ENCODE measurements at regions not wholly inside any gene's neighbourhood (a gene's known extent, or its start where the extent isn't known, plus 50 kb on each side); places are given as distances from the start of the nearest gene placed in this dataset.
"Not testable (repeated sequence)": the region's sequence is repeated elsewhere in the genome, so short reads cannot be mapped to it uniquely, and the experiment has no call there.

DNA sequence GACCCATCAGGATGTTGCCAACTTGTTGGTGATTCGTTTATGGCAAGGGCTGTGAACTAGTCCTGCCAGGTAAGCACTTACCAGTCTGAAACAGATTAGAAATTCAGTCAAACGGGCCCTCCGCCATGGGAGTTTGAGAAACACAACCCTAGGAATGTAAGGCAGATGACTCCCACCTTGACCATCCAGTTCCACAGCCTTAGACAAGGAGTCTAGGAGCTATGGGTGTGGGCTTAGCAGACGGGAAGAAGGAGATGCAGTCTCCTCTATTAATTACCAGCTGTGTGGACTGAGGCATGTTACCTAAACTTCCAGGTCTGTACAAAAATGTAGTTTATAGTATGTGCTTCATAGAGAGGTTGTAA lies 319.4 kb upstream of the NCKAP5 start:
- DNase-seq: no peak

DNA sequence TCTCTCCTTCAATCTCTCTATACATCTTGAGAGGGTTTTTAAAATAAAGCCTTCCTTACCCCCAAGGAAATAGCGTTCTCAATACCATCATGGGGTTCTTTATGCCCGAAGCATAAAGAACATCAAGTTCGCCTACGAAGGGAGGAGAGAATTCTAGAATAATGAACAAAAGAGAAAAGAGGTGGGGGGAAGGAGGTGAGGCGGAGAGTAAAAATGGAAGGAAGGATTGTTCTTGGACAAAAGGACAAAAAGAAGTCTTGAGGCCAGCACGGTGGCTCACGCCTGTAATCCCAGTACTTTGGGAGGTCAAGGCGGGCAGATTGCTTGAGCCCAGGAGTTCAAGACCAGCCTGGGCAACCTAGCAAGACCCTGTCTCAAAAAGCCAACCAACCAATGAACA lies 319.8 kb upstream of the NCKAP5 start:
- DNase-seq: no peak

DNA sequence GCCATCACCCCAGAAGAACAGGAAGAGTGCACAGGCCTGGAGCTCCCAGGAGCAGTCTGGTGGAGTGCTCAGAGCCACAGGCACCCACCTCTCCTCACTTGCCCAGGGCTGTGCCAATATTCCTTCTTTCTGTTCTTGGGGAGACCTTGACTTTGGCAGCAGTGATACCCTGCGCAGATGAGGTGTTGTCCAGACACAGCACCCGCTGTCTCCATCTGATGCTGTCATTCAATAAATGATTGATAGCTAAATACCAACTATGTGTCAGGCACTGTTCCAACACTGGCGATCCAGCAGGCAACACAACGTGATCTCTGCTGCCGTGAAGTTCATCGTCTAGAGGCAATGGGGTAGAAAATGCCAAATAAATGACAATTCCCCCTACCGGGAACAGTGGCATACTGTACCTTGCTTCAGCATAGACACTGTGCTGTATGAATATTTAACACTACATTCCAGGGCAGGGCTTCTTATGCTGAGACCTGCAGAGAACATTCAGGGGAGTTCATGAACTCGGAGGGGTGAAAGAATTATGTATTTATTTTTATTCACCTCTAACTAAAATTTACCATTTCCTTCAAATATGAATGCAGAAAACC lies 320.5 kb upstream of the NCKAP5 start:
- no peak for DNase-seq

DNA sequence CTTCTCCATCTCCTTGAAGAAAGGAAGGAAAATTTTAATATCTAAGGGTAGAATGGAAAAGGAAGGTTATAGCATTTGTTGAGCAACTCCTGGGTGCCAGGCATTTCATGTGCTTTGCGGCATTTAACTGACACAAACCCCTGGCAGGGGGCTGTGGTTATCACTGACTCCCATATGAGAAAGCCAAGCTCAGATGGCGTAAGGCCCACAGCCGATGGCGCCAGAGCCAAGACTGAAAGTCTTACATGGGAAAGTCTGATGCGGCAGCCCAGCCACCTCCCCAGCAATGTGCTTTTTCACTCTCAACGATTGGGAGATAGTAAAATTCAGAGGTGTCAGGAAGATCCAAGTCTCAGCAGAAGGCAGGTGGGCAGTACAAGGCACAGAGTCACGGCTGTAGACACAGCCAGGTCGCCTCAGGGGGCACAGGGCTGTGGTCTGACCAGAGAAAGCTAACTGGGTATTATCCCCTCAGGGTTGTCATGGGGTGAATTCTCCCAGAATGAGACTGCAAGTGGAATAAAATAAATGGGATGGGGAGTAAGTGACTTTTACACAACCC lies 324.2 kb upstream of the NCKAP5 start:
- no peak for DNase-seq

DNA sequence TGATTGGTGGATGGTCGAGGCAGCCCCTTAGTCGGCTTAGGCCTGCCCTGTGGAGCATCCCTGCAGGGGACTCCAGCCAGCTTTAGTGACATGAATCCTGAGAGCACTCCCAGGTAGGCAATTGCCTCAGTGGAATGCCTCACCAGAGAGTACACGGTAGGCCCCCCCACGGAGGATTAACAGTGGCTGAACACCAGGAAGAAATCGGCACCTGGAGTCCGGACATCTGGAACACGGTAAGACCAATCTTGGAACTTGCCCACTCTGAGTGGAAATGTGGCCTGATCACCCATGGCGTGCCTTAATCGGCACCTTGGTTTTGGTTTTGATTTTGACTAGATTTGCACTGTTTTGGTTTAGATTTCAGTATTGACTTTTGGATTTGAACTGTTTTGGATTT lies 326.2 kb upstream of the NCKAP5 start:
- DNase-seq: no peak

DNA sequence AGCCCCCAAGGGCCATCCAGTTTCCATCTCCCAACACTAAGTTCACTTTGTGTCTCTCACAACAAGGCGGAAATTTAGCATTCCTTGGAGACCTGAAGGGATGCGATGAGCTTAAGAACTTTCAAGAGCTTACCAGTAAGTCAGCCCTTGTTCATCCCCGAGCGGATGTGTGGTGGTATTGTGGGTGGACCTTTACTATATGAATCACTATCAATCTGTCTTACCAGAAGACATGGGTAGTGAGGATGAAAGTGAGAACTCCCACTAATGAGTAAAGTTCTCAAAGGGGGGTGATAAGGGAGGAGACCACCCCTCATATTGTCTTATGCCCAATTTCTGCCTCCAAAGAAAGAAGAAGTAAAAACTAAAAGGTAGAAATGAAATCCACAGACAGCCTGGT lies 329.6 kb upstream of the NCKAP5 start:
- not testable (repeated sequence) for DNase-seq

DNA sequence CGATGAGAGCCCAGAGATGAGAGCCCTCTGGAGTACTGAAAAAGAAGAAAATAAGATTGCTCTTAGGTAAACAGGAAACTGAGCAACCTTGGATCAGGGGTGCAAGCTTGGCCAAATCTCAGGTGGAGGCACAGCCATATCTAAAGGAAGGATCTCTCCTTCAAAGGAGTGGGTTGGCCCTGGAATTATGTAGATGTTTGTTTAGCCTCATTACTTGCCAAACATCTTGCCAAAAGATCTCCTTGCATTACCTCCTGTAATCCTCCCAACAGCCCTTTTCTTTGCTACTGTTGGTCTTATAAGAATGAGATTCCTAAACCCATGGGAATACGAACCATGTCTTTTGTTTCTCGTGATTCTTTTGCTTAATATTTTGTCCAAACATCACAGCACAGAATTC lies 332.6 kb upstream of the NCKAP5 start:
- DNase-seq: no peak

DNA sequence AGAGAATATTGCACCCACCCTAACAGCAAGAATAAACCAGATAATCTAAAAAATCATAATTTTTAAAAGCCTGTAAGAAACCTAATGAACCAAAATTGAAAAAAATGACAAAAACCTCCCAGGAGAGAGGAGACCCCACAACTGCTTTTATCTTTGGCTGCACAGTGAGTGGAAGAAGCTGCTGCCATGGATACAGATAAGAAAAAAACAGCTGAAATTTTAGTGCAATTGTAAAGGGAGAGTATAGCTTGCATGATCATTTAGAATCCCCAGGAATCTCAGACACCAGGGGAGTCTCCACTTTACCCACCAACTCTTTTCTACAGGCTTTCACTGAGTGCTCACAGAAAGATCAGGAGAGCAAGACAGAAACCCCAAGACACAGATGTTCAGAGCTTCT lies 338.1 kb upstream of the NCKAP5 start:
- no peak for DNase-seq

DNA sequence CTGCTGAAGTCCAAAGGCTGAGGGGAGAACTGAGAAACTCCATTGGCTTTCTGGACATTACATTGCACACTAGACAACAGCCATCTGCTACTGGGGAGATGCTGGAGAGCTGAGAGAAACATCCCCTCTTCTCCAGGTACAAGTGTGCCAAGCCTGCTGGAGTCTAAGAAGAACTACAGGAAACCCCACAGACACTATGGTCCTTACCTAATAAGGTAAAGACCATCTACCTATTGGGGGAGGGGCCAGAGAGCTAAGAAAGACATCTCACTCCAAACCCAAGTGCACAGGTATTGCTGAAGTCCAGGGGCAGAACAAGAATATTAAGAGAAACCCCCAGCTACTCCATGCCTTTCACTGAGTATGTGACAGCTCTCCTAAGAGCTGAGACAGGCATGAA lies 338.7 kb upstream of the NCKAP5 start:
- no peak for DNase-seq

DNA sequence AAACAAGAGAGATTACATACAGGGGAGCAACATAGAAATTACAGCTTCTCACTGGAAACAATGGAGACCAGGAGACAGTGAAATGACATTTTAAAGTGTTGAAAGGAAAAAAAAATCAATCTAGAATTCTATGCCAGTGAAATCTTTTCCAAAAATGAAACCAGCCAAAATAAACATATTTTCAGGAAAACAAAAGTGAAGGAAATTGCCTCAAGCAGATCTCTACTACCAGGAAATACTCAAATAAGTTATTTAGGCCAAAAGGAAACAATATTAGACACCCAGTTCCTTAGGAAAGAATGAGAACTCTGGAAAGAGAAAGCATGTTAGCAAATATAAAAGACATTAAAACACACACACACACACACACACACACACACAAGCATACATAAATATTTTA lies 339.9 kb upstream of the NCKAP5 start:
- no peak for DNase-seq

DNA sequence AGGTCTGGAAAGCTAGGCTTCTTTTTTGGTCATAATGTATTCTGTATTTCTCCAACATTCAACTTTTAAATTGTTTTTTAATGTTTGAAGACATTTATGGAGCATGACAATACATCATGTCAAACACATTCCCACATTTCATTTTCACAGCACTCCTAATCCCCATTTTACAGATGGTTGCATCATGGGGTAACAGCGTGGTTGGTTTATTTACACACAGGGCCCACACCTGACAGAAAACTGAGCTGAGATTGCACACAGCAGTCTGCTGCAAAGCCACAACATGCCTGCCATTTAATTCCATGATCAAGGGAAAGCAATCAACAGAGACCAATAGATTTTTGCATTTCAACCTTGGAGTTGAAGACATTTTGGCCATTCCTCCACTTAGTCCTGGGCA lies 335.7 kb upstream of the MGAT5 start:
- DNase-seq: no peak

DNA sequence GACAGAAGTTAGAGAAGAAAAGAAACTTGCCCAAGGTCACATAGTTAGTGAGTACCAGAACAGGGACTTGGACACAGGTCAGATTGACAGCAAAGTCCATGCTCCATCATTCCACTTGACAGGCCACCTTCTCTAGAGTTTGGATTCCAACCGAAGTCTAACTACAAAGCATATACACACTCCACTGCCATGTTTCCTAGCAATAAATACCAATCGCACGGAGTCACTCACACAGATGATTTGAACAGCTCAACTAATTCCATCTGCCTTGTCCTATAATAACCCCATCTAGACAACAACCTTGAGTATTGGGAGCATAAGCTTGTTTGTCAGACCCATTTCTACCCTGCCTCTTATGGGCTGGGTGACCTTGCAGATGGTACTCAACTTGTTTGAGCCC lies 334.6 kb upstream of the MGAT5 start:
- no peak for DNase-seq

DNA sequence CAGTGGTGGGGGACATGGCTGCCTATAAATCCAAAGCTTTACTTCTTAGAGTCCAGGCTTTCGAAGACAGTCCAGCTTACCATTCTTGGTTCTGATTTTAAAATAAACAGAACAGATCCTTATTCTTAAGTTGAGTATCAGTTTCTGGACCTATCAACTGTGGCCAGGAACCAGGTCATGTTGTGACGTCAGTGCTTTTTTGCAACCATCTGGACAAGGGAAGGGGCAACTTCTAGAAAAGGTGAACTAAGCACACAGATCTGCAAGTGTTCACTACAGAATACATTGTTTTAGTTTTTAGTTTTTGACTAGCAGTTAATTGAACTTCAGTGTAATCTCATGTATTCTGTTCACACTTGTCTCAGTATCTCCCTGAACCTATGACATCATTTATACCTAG lies 326.0 kb upstream of the MGAT5 start:
- no peak for DNase-seq

DNA sequence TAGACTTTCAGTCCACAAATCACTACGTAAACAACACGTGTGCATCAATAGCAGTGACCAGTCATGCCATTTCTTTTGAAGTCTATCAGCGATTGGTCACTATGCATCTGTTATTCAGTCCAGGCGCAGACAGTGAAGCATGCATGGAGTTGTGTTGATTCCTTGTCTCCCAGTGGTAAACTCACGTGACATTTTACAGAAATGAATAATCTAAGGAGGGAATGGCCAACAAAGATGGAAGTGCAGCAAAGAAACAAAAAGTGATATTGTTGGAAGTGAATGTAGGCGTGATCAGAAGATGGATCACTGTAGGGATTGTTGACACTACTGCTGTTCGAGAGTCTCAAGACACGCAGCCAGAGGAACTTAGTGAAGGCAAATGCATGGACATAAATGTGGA lies 317.8 kb upstream of the MGAT5 start:
- no peak for DNase-seq

DNA sequence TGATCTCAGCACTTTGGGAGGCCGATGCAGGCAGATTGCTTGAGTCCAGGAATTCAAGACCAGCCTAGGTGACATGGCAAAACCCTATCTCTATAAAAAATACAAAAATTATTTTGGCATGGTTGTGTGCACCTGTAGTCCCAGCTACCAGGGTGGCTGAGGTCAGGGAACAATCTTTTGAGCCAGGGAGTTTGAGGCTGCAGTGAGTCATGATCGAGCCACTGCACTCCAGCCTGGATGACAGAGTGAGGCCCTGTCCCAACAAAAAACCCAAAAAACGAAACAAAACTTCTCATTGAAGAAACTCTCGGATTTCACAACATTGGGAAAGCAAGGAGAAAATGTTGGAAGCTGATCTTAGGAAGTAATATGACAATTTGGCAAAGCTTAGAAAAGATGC lies 317.3 kb upstream of the MGAT5 start:
- no peak for DNase-seq

DNA sequence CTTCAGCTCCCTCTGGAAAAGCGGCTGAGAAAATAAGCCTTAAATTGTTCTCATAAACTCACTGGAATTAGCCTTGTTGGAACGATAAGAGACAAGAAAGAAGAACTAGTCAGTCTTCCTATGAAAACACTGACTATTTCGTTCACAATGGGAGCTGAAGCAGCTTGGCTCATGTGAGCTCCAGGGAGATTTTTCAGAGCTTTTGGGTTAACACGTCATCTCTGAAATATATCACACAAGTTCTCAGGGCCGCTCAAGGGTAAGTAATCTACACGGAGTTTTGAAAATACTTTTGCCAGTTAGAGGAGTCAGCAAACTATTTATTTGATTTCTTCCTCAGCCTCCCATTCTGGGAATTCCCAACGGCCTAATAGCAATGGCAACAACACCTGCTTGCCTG lies 316.2 kb upstream of the MGAT5 start:
- DNase-seq: no peak

DNA sequence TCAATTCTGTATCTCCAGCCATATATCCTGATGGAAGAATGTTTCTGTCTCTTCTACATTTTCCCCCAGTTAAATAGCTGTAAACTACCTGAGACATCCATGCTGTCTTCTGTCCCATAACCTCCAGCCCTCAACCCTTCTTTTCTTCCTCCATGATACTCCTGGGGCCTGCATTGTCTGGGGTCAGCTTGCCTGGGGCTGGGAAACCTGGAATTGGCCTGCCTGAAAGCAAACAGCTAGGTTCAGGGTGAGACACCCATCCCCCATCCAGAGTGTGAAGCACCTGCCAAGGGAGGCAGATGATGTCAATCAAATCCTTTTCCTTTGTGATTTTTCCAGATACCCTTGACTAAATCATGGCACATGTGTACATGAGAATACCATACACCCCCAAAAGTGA lies 313.7 kb upstream of the MGAT5 start:
- DNase-seq: no peak

DNA sequence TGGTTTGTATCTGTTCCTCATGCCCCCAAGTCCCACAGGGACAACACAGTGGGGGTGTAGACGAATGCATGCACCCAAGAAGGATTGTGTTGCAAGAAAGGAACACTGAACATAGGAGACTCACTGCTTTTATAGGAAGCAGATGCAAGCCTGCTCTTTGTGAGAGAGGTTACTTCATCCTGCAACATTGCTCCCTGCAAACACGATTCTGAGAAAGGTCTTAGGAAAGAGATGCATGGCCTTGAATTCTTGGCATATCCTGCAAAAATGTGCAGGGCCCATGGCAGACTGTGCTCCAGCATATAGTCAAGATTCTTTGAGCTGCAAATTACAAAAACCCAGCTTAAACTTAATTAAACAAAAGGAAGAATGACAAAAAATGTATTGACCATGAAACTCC lies 312.2 kb upstream of the MGAT5 start:
- DNase-seq: no peak

DNA sequence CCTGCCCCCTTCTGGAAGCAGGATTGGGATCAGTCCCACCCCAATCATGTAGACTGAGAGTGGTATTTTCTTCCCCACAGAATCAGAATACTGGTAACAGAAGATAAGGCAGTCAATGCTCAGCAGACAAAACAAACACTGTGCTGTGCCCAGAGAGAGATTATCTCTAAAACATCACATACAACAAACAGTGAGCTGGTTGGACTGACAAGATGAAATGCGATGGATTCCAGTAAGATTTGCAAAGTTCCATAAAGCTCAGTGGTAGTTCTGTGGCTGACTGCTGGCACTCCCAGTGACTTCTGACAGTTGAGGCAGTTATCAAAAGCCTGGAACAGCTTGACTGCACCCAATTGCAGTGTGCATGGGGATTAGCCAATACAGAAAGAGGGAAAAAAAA lies 311.5 kb upstream of the MGAT5 start:
- no peak for DNase-seq

DNA sequence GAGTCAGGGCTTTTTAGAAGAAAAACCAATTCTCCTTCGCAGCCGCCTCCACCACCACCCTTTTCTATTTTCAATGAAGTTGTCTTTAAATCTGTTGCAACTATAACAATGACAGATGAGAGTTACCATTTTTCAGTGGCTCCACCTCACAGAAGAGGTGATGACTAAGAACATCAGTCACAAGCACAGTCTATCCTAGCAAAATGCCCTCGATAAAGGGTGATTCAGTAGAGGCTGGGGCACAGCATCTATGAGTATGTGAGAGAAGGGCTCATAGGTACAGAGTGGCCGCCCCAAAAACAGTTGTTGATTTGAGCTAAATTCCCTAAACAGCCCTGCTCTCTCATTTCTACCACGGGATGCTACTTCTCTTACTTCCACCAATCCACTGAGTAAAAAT lies 310.8 kb upstream of the MGAT5 start:
- DNase-seq: no peak

DNA sequence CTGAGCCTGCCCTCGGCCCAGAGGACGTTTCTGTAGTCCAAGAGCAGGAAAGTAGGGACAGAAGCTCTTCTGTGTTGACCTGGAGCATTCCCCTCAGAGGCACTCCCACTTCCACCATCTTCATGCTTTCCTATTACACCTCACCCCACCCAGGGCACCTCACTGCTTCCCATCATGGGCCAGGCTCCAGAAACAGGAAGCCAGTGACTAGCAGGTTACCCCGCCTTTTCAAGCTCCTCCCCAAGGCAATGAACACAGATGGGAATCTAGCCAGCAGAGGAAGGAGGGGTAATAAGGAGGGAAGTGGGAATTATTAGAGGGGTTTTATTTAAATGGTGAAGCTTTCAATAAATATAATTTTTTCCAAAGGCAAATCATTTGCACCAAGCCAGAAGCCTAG lies 308.8 kb upstream of the MGAT5 start:
- DNase-seq: no peak

DNA sequence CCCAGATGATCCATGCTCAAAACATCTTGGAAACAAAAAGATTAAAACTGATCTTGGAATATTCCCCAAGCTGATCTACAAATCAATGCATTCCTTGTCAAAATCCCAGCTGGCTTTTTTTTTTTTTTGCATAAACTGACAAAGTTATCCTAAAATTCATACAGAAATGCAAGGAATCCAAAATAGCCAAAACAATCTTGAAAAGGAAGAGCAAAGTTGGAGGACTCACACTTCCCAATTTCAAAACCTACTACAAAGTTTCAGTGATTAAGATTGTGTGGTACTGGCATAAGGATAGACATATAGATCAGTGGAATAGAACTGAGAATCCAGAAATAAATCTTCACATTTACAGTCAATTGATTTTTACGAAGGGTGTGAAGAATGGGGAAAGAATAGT lies 306.8 kb upstream of the MGAT5 start:
- DNase-seq: no peak

DNA sequence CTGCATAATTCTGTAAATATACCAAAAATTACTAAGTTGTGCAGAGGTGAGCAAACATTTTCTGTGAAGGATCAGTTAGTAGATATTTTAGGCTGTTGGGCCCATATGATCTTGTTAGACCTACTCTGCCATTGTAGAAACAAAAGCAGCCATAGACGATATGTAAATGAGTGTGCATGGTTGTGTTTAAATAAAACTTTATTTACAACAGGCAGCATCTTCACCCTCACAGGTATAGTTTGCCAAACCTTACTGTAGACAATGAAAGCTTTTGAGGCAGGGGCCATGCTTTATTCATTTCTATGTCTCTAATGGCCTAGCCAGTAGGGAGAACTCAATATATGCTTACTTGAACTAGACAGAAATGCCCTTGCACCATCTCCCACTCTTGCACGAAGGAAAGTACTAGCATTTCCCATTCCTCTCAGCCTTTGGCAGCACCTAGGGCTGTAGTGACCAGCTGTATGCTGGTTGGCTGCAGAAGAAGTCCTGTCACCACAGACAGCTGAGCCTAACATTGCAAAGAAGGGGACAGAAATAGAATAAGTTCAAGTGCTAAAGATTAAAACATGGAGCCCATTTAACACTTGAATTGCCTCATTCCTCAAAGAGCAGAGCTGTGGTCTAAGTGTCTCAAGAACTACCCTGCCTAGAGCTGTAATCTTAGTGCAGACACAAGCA lies 305.1 kb upstream of the MGAT5 start:
- no peak for DNase-seq

DNA sequence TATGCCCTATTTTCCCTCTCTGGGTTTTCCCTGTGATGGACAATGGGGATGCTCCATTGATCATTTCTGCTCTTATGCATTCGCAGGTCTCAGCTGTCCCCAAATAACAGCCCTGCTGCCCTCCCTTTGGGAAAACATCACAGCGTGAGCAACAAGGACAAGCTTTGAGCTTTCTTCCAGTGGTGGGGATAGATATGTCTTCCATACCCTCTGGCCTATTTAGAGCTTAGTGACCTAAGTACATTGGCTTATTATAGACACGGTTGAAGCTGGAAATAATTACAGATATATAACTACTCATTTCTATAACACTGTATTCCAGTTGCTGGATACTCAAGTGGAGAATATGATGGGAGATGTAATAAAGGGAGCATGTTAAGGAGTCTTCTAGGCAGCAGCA lies 304.3 kb upstream of the MGAT5 start:
- no peak for DNase-seq

DNA sequence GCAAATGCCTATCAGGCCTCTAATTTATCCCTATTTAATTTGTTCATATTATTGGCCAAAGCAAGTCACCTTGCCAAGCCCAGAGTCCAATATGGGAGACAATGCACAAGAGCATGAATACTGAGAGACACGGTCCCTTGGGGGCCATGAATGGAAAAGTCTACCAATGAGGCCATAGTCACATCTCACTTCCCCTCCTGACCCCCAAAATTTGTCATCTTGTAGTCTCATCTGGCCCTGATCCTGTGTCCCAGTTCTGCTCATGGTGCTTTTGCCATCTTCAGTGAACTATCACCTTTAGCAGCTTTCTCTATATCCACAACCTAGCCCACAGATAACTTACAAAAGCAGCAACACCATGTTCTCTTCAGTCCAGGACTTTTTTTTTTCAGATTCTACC lies 302.7 kb upstream of the MGAT5 start:
- no peak for DNase-seq

Data from activated T-cell treated with anti-CD3 and anti-CD28 coated beads, Interleukin-2, amount 50 U/mL, for 48 hours (primary cell).